ENCODE measurements at regions not wholly inside any gene's neighbourhood (a gene's known extent, or its start where the extent isn't known, plus 50 kb on each side); places are given as distances from the start of the nearest gene placed in this dataset.

- Histone ChIP-seq H3K27me3 (ENCODE audit: control insufficient read depth in 2 of 2, insufficient read depth in 2 of 2, low read length in 2 of 2) (no peaks in the 10 kb centered on the region), H4K20me1 (replicated peaks; ENCODE audit: control insufficient read depth, extremely low read depth, insufficient read depth, low read length) (no peaks in the 10 kb centered on the region), H3K4me1 (ENCODE audit: control insufficient read depth, extremely low read depth, insufficient read depth, low read length) (no peaks in the 10 kb centered on the region), H3K9ac (replicated peaks; ENCODE audit: extremely low read depth, insufficient read depth, low read length) (no peak overlapping the region), H3K79me2 (ENCODE audit: control insufficient read depth, insufficient read depth, low read length) (no peaks in the 10 kb centered on the region), H3K9me3 (replicated peaks; ENCODE audit: control insufficient read depth, insufficient read depth, low read length) (no peaks in the 10 kb centered on the region), H3K27ac (ENCODE audit: insufficient read depth, low read depth, low read length) (no peak overlapping the region), H3K4me3 (replicated peaks in 1 of 3; ENCODE audit: insufficient read depth in 1 of 3, low read depth in 1 of 3, low read length in 3 of 3) (no peak overlapping the region), H3K4me2 (ENCODE audit: insufficient read depth, low read length) (no peak overlapping the region), H2AFZ (ENCODE audit: low read depth, low read length) (no peak overlapping the region), H3K36me3 (ENCODE audit: control insufficient read depth in 2 of 2, extremely low read depth in 1 of 2, insufficient read depth in 2 of 2, low read length in 2 of 2) (no peaks in the 10 kb centered on the region), H3K9me1 (replicated peaks; ENCODE audit: control insufficient read depth, extremely low read depth, insufficient read depth, low read length) (no peaks in the 10 kb centered on the region)
- ChIA-PET POLR2A (no interaction called here), CTCF (no interaction called here)
- TF ChIP-seq MAX (IDR thresholded peaks at IDR 0.05; ENCODE audit: insufficient read depth, insufficient read length) = no peak
- TF ChIP-seq FOS (IDR thresholded peaks at IDR 0.05; ENCODE audit: borderline replicate concordance, insufficient read depth, low read length) = no peak
- TF ChIP-seq POLR2AphosphoS5 (IDR thresholded peaks at IDR 0.05; ENCODE audit: insufficient read depth, low read depth, low read length) = no peak
- TF ChIP-seq POLR2A (IDR thresholded peaks at IDR 0.05; ENCODE audit: low read depth, low read length) = no peak
- TF ChIP-seq EZH2 (IDR thresholded peaks at IDR 0.05; ENCODE audit: borderline replicate concordance, low read depth, low read length, severe bottlenecking) = no peak
- no peak for TF ChIP-seq CTCF (IDR thresholded peaks at IDR 0.05; ENCODE audit: extremely low read depth in 1 of 2, insufficient read depth in 1 of 2, low read depth in 1 of 2, low read length in 2 of 2)
- no peak for TF ChIP-seq JUN (IDR thresholded peaks at IDR 0.05; ENCODE audit: borderline replicate concordance, insufficient read depth, insufficient read length, low read depth)
- no peak for TF ChIP-seq GATA2 (IDR thresholded peaks at IDR 0.05; ENCODE audit: insufficient read depth, insufficient read length, low read depth, low read length)
- no peak for TF ChIP-seq MYC (IDR thresholded peaks at IDR 0.05; ENCODE audit: low read depth, low read length)
- no peak for DNase-seq (ENCODE audit: low read depth, low spot score)
- BruUV-seq (replicated peaks) = no TSS peak
- intact Hi-C loops (cut with micrococcal nuclease) (no loop called here), dilution Hi-C loops (cut with MboI; ENCODE audit: extremely low pct_ligation_motif_present, low sequenced_read_pairs) (no loop called here)
- FAIRE-seq = no peak
Observed at GRCh38 chrX:6446582-6446981, 88.3 kb downstream of the VCX3A start.
